Immature natural killer cell (primary cell): ENCODE measurements at regions not wholly inside any gene's neighbourhood (a gene's known extent, or its start where the extent isn't known, plus 50 kb on each side); places are given as distances from the start of the nearest gene placed in this dataset.

Experiments
- DNase-seq, 3 donors: peaks; one replicate each; pipeline ENCODE4 v3.0.0; 2022; ENCODE audit warnings: mixed read lengths in 1 of 3
- H3K27ac Mint-ChIP-seq, 6 donors: one replicate each; pipeline ENCODE4 v1.8.0; 2020; ENCODE audit warnings: mixed read lengths in 6 of 6, mild to moderate bottlenecking in 5 of 6, inconsistent platforms in 4 of 6, moderate library complexity in 3 of 6
- H3K27me3 Mint-ChIP-seq, 3 donors: one replicate each; pipeline ENCODE4 v1.8.0; 2020 to 2021; ENCODE audit warnings: low read depth in 3 of 3, mild to moderate bottlenecking in 3 of 3, mixed read lengths in 3 of 3, moderate library complexity in 3 of 3, inconsistent platforms in 1 of 3
- H3K36me3 Mint-ChIP-seq, 3 donors: one replicate each; pipeline ENCODE4 v1.8.0; 2020; ENCODE audit warnings: mixed read lengths in 3 of 3, inconsistent platforms in 2 of 3, mild to moderate bottlenecking in 2 of 3
- H3K4me1 Mint-ChIP-seq, 2 donors: one replicate each; pipeline ENCODE4 v1.8.0; 2020; ENCODE audit warnings: inconsistent platforms in 2 of 2, mild to moderate bottlenecking in 2 of 2, mixed read lengths in 2 of 2, moderate library complexity in 1 of 2
- H3K4me3 Mint-ChIP-seq, 5 donors: one replicate each; pipeline ENCODE4 v1.8.0; 2020; ENCODE audit warnings: mild to moderate bottlenecking in 5 of 5, mixed read lengths in 5 of 5, inconsistent platforms in 3 of 5, moderate library complexity in 3 of 5
- H3K9me3 Mint-ChIP-seq, 6 donors: one replicate each; pipeline ENCODE4 v1.8.0; 2020; ENCODE audit warnings: mild to moderate bottlenecking in 6 of 6, mixed read lengths in 6 of 6, inconsistent platforms in 4 of 6, moderate library complexity in 3 of 6

GRCh38 chr17:13244513-13244912, 226.7 kb upstream of the ELAC2 start:
- H3K9me3 Mint-ChIP-seq, result peaks cover 0 to 10% (median 0%) of the 10 kb centered on the region in 6 donors
- H3K27ac Mint-ChIP-seq, result no peak overlapping the region
- H3K27me3 Mint-ChIP-seq, result peaks cover 0 to 2% (median 0%) of the 10 kb centered on the region in 3 donors
- no peaks in the 10 kb centered on the region for H3K4me1 Mint-ChIP-seq
- no peak overlapping the region for H3K4me3 Mint-ChIP-seq
- DNase-seq, result no peak
- no peaks in the 10 kb centered on the region for H3K36me3 Mint-ChIP-seq

DNA sequence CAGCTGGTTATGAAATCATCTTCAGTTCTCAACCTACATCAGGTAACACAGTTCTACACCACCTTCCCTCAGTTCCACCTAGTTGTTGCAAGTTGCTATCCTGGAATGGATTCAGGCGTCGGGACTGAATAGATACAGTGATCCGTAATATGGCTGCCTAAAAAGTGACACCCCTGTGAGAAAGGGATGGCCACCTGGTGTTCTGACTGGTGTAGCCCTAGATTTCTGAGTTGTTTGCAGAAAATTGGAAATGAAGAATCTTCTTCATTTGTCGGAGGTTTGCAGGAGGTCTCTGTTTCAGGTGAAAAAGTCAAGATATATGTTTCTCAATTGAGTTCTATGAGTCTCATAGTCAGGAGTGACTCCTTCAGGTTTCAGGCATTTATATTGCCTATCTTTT, 225.8 kb upstream of the ELAC2 start:
- H3K9me3 Mint-ChIP-seq, result peaks cover 0 to 10% (median 0%) of the 10 kb centered on the region in 6 donors
- H3K36me3 Mint-ChIP-seq, result no peaks in the 10 kb centered on the region
- no peak overlapping the region for H3K4me3 Mint-ChIP-seq
- no peak overlapping the region for H3K27ac Mint-ChIP-seq
- no peak for DNase-seq
- H3K4me1 Mint-ChIP-seq, result no peaks in the 10 kb centered on the region
- peaks cover 0 to 2% (median 0%) of the 10 kb centered on the region in 3 donors for H3K27me3 Mint-ChIP-seq

- Mint-ChIP-seq H3K27me3 (peaks cover 0 to 2% (median 0%) of the 10 kb centered on the region in 3 donors), H3K9me3 (peaks cover 0 to 5% (median 0%) of the 10 kb centered on the region in 6 donors), H3K4me3 (no peak overlapping the region), H3K4me1 (no peaks in the 10 kb centered on the region), H3K36me3 (no peaks in the 10 kb centered on the region), H3K27ac (no peak overlapping the region)
- DNase-seq, result no peak
Measured at GRCh38 chr17:13240851-13241250, 223.0 kb upstream of the ELAC2 start.

- H3K9me3 Mint-ChIP-seq, result peaks cover 0 to 9% (median 0%) of the 10 kb centered on the region in 6 donors
- no peaks in the 10 kb centered on the region for H3K4me1 Mint-ChIP-seq
- no peak overlapping the region for H3K4me3 Mint-ChIP-seq
Measured at GRCh38 chr17:13230350-13231264, 212.8 kb upstream of the ELAC2 start.

DNA sequence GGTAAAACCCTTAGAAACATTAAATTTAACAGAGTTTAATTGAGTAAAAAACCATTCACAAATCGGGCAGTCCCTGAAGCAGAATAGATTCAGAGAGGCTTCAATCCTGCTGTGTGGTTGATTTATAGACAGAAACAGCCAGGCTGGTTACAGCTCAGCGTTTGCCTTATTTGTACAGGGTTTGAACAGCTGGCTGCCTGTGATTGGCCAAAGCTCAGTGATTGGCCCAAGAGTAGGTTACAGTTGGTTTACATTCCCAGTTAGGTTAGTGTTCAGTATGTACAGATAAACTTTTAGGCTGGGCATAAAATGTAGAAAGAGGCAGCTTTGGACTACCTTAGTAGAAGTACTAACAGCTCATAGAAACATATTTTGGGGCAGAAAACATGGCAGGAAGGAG, 210.4 kb upstream of the ELAC2 start:
- Mint-ChIP-seq H3K27me3 (peaks cover 0 to 2% (median 1%) of the 10 kb centered on the region in 3 donors), H3K4me3 (no peak overlapping the region), H3K36me3 (no peaks in the 10 kb centered on the region), H3K9me3 (peaks cover 0 to 3% (median 0%) of the 10 kb centered on the region in 6 donors), H3K27ac (no peak overlapping the region), H3K4me1 (no peaks in the 10 kb centered on the region)
- DNase-seq, result no peak

More at GRCh38 chr17:13230350-13231264, 212.8 kb upstream of the ELAC2 start:
- peaks cover 0 to 1% (median 0%) of the 10 kb centered on the region in 3 donors for H3K27me3 Mint-ChIP-seq
- no peak overlapping the region for H3K27ac Mint-ChIP-seq
- H3K36me3 Mint-ChIP-seq, result no peaks in the 10 kb centered on the region
- no peak for DNase-seq

DNA sequence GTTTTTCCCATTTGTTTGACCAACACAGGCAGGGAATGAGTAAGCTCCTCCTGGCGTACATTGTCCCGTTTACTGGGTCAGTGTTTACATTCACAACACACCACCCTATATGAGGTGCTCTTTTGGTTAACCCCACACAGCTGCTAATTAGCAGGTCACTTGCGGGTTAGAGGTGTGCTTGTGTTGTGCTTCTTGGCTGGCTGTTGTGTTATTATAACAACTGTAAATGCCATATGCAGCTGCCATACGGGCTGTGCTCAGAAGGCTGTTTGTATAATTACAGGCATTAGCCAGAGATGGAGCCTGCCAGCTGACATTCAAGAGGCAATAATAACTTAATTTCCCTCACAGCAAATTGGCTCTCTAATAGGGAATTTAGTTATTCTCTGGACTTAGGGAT, 205.1 kb upstream of the ELAC2 start:
- Mint-ChIP-seq H3K27ac (no peak overlapping the region), H3K4me3 (no peak overlapping the region), H3K9me3 (peaks cover 0 to 3% (median 0%) of the 10 kb centered on the region in 6 donors), H3K27me3 (peaks cover 1 to 3% (median 2%) of the 10 kb centered on the region in 3 donors), H3K36me3 (no peaks in the 10 kb centered on the region), H3K4me1 (no peaks in the 10 kb centered on the region)
- no peak for DNase-seq

DNA sequence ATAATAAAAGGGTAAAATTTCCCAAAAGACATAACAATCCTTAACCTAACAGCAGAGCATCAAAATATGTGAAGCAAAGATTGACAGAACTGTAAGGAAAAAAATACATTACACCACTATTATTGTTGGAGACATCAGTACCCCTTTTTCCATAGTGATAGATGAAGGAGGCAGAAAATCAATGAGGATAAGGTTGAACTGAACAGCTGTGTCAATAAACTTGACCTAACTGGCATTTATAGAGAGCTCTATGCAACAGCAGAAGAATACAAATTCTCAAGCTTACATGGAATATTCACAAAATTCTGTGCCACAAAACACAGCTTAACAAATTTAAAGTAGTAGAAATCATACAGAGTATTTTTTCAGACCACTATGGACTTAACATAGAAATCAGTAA, 195.0 kb upstream of the ELAC2 start:
- no peaks in the 10 kb centered on the region for H3K27me3 Mint-ChIP-seq
- no peak for DNase-seq
- H3K9me3 Mint-ChIP-seq, result peaks cover 0 to 12% (median 4%) of the 10 kb centered on the region in 6 donors
- H3K4me3 Mint-ChIP-seq, result no peak overlapping the region
- H3K27ac Mint-ChIP-seq, result no peak overlapping the region
- no peaks in the 10 kb centered on the region for H3K36me3 Mint-ChIP-seq
- no peaks in the 10 kb centered on the region for H3K4me1 Mint-ChIP-seq

GRCh38 chr17:13209081-13209480, 191.3 kb upstream of the ELAC2 start:
- H3K9me3 Mint-ChIP-seq, result peaks cover 0 to 12% (median 5%) of the 10 kb centered on the region in 6 donors
- H3K4me3 Mint-ChIP-seq, result no peak overlapping the region
- H3K4me1 Mint-ChIP-seq, result no peaks in the 10 kb centered on the region
- H3K36me3 Mint-ChIP-seq, result no peaks in the 10 kb centered on the region
- H3K27me3 Mint-ChIP-seq, result no peaks in the 10 kb centered on the region
- no peak overlapping the region for H3K27ac Mint-ChIP-seq
- no peak for DNase-seq

GRCh38 chr17:13204607-13205237, 186.9 kb upstream of the ELAC2 start:
- Mint-ChIP-seq H3K4me3 (no peak overlapping the region), H3K9me3 (peaks cover 0 to 8% (median 3%) of the 10 kb centered on the region in 6 donors), H3K4me1 (no peaks in the 10 kb centered on the region), H3K27ac (no peak overlapping the region), H3K27me3 (no peaks in the 10 kb centered on the region), H3K36me3 (no peaks in the 10 kb centered on the region)
- DNase-seq, result no peak

- Mint-ChIP-seq H3K4me1 (no peaks in the 10 kb centered on the region), H3K27ac (no peak overlapping the region), H3K36me3 (no peaks in the 10 kb centered on the region), H3K9me3 (peaks cover 0 to 8% (median 3%) of the 10 kb centered on the region in 6 donors), H3K4me3 (no peak overlapping the region), H3K27me3 (peaks cover 0 to 5% (median 0%) of the 10 kb centered on the region in 3 donors)
- DNase-seq, result no peak
Measured at GRCh38 chr17:13202835-13203234, 185.0 kb upstream of the ELAC2 start.

DNA sequence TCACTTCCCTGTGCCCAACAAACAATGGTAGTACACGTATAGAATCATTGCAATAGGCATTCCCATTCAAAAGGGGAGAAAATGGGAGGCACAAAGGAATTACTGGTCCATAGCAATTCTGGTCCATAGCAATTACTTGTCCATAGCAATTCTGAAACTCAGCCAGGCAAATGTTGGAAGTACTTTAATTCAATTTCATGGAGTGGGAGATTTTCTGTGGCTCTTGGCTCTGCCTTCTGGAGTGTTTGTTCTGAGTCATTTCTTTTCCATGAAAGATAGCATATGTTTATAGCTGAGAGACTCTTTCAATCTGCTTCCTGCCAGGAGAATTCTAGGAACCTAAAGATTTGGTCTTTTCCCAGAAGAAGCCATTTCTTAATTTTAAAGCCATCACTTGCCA, 182.8 kb upstream of the ELAC2 start:
- peaks cover 0 to 5% (median 0%) of the 10 kb centered on the region in 3 donors for H3K27me3 Mint-ChIP-seq
- H3K36me3 Mint-ChIP-seq, result no peaks in the 10 kb centered on the region
- peaks cover 0 to 8% (median 3%) of the 10 kb centered on the region in 6 donors for H3K9me3 Mint-ChIP-seq
- H3K4me1 Mint-ChIP-seq, result no peaks in the 10 kb centered on the region
- no peak overlapping the region for H3K4me3 Mint-ChIP-seq
- DNase-seq, result no peak
- no peak overlapping the region for H3K27ac Mint-ChIP-seq

DNA sequence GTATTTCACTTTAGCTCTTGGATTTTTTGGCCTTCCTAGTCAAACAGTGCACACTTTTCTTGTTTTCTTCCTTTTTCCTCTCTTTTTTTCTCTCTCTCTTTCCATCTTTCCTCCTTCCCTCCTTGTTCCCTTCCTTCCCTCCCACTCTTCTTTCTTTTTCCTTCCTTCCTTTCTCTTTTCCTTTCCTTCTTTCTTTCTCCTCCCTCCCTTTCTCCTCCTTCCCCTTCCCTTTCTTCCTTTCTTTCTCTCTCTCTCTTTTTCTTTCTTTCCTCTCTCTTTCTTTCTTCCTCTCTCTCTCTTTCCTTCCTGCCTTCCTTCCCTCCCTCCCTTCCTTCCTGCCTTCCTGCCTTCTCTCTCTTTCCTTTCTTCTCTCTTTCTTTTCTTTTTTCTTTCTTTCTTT, 181.6 kb upstream of the ELAC2 start:
- no peak overlapping the region for H3K27ac Mint-ChIP-seq
- no peaks in the 10 kb centered on the region for H3K36me3 Mint-ChIP-seq
- peaks cover 0 to 8% (median 3%) of the 10 kb centered on the region in 6 donors for H3K9me3 Mint-ChIP-seq
- H3K4me1 Mint-ChIP-seq, result no peaks in the 10 kb centered on the region
- DNase-seq, result no peak
- H3K4me3 Mint-ChIP-seq, result no peak overlapping the region
- H3K27me3 Mint-ChIP-seq, result peaks cover 0 to 5% (median 0%) of the 10 kb centered on the region in 3 donors

DNA sequence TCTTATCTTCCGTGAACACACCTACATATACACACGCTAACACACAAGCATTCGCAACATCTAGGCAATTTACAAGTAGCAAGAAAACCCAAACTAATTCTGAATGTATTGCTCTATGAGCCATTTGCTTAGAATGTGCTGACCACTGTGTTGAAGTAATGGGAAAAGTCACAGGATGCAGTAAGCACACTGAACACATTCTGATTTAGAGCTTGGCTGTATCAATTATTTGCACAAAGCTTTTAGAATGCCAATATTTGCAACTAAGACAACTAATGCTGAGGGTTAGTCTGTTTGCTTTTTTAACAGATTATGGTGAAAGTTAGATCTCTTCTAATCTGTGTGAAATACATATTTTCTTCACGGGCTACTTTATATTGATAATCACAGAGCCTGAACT, 179.8 kb upstream of the ELAC2 start:
- DNase-seq, result no peak
- H3K9me3 Mint-ChIP-seq, result peaks cover 0 to 8% (median 3%) of the 10 kb centered on the region in 6 donors
- H3K4me1 Mint-ChIP-seq, result no peaks in the 10 kb centered on the region
- no peak overlapping the region for H3K27ac Mint-ChIP-seq
- H3K36me3 Mint-ChIP-seq, result no peaks in the 10 kb centered on the region
- peaks cover 0 to 5% (median 0%) of the 10 kb centered on the region in 3 donors for H3K27me3 Mint-ChIP-seq
- H3K4me3 Mint-ChIP-seq, result no peak overlapping the region

GRCh38 chr17:13194887-13195286, 177.1 kb upstream of the ELAC2 start:
- H3K9me3 Mint-ChIP-seq, result peaks cover 0 to 7% (median 4%) of the 10 kb centered on the region in 6 donors
- no peaks in the 10 kb centered on the region for H3K4me1 Mint-ChIP-seq
- no peak overlapping the region for H3K4me3 Mint-ChIP-seq
- H3K27ac Mint-ChIP-seq, result no peak overlapping the region
- DNase-seq, result no peak
- no peaks in the 10 kb centered on the region for H3K36me3 Mint-ChIP-seq
- peaks cover 0 to 7% (median 0%) of the 10 kb centered on the region in 3 donors for H3K27me3 Mint-ChIP-seq
